Stimulated activated memory B cell treated with anti-CD40 and anti-IgM and Interleukin-4, amounts not matched to agents 10 μg/mL and 1 μg/mL and 100 μg/mL, for 72 hours (primary cell): ENCODE measurements at regions not wholly inside any gene's neighbourhood (a gene's known extent, or its start where the extent isn't known, plus 50 kb on each side); places are given as distances from the start of the nearest gene placed in this dataset.

ENCODE experiments used
- ATAC-seq: fragments of 150-1000 bp; cut with Tn5 transposase; 2 replicates; pipeline ENCODE4 v1.10.0; 2021
- H3K27ac Mint-ChIP-seq: one replicate; pipeline ENCODE4 v1.8.0; 2022; ENCODE audit warnings: mild to moderate bottlenecking, mixed read lengths
- H3K27me3 Mint-ChIP-seq: one replicate; pipeline ENCODE4 v1.8.0; 2022; ENCODE audit warnings: mixed read lengths
- H3K36me3 Mint-ChIP-seq: one replicate; pipeline ENCODE4 v1.8.0; 2022; ENCODE audit warnings: mixed read lengths
- H3K4me1 Mint-ChIP-seq: one replicate; pipeline ENCODE4 v1.8.0; 2022; ENCODE audit warnings: mixed read lengths
- H3K4me3 Mint-ChIP-seq: one replicate; pipeline ENCODE4 v1.8.0; 2022; ENCODE audit warnings: mild to moderate bottlenecking, moderate library complexity, mixed read lengths
- H3K9me3 Mint-ChIP-seq: one replicate; pipeline ENCODE4 v1.8.0; 2022; ENCODE audit warnings: mixed read lengths

- H3K27me3 Mint-ChIP-seq: no peaks in the 10 kb centered on the region
- no peaks in the 10 kb centered on the region for H3K9me3 Mint-ChIP-seq
- H3K4me3 Mint-ChIP-seq: no peak overlapping the region
- no peaks in the 10 kb centered on the region for H3K36me3 Mint-ChIP-seq
- no peak for ATAC-seq
- H3K4me1 Mint-ChIP-seq: no peaks in the 10 kb centered on the region
- H3K27ac Mint-ChIP-seq: no peak overlapping the region
These were observed 226.5 kb downstream of the PMP22 start for GRCh38 chr17:15038656-15039055.

DNA sequence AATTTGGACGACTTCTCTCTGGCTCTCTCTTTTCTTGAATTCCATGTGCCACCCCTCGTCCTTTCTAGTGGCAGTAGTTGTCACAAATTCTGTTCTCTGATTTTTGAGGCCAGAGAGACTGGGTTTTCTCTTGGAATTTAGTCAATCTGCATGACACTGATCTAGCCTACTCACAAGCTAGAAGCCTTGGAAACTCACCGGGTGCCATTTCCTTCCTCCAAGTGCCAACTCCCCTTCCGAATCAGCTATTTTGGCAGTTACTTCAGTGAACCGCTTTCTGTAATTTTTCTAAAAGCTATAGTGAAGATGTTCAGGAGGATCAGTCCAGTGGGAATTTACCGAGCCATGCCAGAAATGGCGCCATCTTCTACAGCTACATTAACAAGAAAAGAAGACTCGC is 228.9 kb downstream of the PMP22 start:
- Mint-ChIP-seq H3K4me1 (no peaks in the 10 kb centered on the region), H3K4me3 (no peak overlapping the region), H3K9me3 (no peaks in the 10 kb centered on the region), H3K27ac (no peak overlapping the region), H3K36me3 (no peaks in the 10 kb centered on the region), H3K27me3 (no peaks in the 10 kb centered on the region)
- ATAC-seq: no peak

- H3K27ac Mint-ChIP-seq: no peak overlapping the region
- H3K9me3 Mint-ChIP-seq: no peaks in the 10 kb centered on the region
- ATAC-seq: no peak
- no peaks in the 10 kb centered on the region for H3K4me1 Mint-ChIP-seq
- no peak overlapping the region for H3K4me3 Mint-ChIP-seq
- H3K36me3 Mint-ChIP-seq: no peaks in the 10 kb centered on the region
- no peaks in the 10 kb centered on the region for H3K27me3 Mint-ChIP-seq
These were observed 233.2 kb downstream of the PMP22 start for GRCh38 chr17:15031975-15032374.

DNA sequence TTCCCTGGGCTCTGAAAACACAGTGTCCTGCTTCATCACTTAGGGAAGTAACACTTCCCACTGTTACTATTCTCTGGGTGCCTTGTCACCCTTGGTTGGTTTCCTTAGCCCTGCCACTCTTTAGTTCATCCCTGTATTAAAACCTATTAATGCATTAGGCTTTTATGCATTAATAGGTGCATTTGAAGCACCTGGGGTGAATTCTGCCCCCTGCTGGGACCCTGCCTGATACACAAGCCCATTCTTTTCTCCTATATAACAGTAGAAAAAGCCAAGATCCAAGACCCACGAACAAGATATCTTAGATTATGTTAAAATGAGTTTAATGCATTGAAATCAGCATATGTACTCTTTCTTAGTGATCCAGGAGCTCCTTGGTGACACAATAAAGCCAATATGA is 235.7 kb downstream of the PMP22 start:
- H3K4me3 Mint-ChIP-seq: no peak overlapping the region
- no peaks in the 10 kb centered on the region for H3K36me3 Mint-ChIP-seq
- H3K27me3 Mint-ChIP-seq: no peaks in the 10 kb centered on the region
- no peak for ATAC-seq
- H3K4me1 Mint-ChIP-seq: no peaks in the 10 kb centered on the region
- no peaks in the 10 kb centered on the region for H3K9me3 Mint-ChIP-seq
- no peak overlapping the region for H3K27ac Mint-ChIP-seq

- Mint-ChIP-seq H3K27me3 (no peaks in the 10 kb centered on the region), H3K4me1 (no peaks in the 10 kb centered on the region), H3K9me3 (no peaks in the 10 kb centered on the region), H3K36me3 (no peaks in the 10 kb centered on the region), H3K27ac (no peak overlapping the region), H3K4me3 (no peak overlapping the region)
- ATAC-seq: no peak
These were observed 237.3 kb downstream of the PMP22 start for GRCh38 chr17:15027853-15028252.

DNA sequence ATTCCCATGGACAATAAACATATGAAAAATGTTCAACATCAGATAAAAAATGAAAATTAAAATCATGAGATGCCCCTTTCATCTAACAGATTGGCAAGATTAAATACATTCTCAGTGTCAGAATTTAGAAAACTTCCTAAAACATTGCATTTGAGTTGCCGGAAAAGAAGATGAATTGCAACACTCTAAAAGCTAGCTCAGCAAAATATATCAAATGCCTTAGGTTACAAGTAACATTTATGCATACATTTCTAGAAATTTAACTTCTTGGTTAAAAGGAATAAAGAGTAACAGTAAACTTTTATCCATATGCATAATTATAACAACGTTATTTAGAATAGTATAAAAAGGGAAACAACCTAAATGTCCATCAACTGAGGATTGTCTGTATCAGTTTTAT is 239.0 kb downstream of the PMP22 start:
- ATAC-seq: no peak
- H3K36me3 Mint-ChIP-seq: no peaks in the 10 kb centered on the region
- no peak overlapping the region for H3K4me3 Mint-ChIP-seq
- no peaks in the 10 kb centered on the region for H3K4me1 Mint-ChIP-seq
- no peaks in the 10 kb centered on the region for H3K27me3 Mint-ChIP-seq
- H3K27ac Mint-ChIP-seq: no peak overlapping the region
- H3K9me3 Mint-ChIP-seq: no peaks in the 10 kb centered on the region

GRCh38 chr17:15023589-15024336 is 241.4 kb downstream of the PMP22 start:
- Mint-ChIP-seq H3K4me1 (no peaks in the 10 kb centered on the region), H3K27ac (no peak overlapping the region), H3K27me3 (no peaks in the 10 kb centered on the region), H3K9me3 (no peaks in the 10 kb centered on the region), H3K4me3 (no peak overlapping the region), H3K36me3 (no peaks in the 10 kb centered on the region)
- no peak for ATAC-seq

DNA sequence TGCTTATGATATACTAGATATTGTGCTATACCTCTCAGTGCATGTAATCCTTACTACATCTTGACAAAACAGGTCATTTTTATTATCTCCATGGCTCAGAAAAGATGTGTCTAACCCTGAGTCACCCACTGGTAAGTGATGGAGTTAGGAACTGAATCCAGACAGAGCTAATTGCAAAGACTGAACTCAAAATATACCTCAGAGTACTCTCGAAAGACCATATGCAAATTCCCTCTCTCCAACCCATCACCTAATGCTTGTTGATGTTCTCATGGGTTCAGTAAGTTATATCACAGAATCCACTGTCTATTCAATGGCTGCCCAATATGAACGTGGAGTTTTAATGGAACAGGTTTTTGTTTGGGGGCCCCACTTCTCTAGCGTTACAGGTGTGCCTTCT is 246.0 kb downstream of the PMP22 start:
- ATAC-seq: no peak
- peaks cover 3% of the 10 kb centered on the region for H3K9me3 Mint-ChIP-seq
- no peaks in the 10 kb centered on the region for H3K27me3 Mint-ChIP-seq
- no peak overlapping the region for H3K4me3 Mint-ChIP-seq
- H3K36me3 Mint-ChIP-seq: no peaks in the 10 kb centered on the region
- H3K4me1 Mint-ChIP-seq: no peaks in the 10 kb centered on the region
- H3K27ac Mint-ChIP-seq: no peak overlapping the region

DNA sequence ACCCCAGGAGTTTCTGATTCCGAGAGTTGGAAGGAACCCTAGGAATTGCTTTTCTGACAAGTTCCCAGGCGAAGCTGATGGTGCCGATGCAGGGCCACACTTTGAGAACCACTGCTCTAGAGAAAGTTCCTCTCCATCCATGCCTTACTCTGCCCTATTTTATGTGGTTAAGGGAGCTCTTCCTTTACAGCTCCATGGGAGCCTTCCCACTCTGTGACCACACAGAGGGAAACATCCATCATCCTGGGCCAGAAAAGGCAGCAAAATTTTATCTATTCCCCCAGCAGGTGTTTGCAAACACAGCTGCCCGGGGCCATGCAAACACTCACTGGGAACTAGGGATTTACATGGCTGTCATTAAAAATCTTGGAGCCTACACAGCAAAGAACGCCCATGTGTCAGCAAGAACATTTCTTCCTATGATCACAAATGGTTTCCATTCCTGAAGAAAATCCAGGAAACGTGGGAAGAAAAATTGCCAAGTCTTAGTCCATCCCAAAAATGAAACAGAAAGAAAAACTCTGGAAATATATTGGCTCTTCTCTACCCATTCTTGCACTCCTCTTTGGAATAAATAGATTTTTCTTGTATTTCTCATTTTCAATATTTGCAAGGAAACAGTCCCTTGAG is 252.7 kb downstream of the PMP22 start:
- no peaks in the 10 kb centered on the region for H3K4me1 Mint-ChIP-seq
- no peak for ATAC-seq

GRCh38 chr17:15009087-15009486 is 256.0 kb downstream of the PMP22 start:
- Mint-ChIP-seq H3K27ac (no peak overlapping the region), H3K36me3 (no peaks in the 10 kb centered on the region), H3K4me1 (no peaks in the 10 kb centered on the region), H3K27me3 (no peaks in the 10 kb centered on the region), H3K4me3 (no peak overlapping the region), H3K9me3 (no peaks in the 10 kb centered on the region)
- no peak for ATAC-seq

More for the DNA sequence above, 252.7 kb downstream of the PMP22 start:
- Mint-ChIP-seq H3K36me3 (no peaks in the 10 kb centered on the region), H3K4me3 (no peak overlapping the region), H3K9me3 (peaks cover 3% of the 10 kb centered on the region), H3K27me3 (no peaks in the 10 kb centered on the region), H3K27ac (no peak overlapping the region)

DNA sequence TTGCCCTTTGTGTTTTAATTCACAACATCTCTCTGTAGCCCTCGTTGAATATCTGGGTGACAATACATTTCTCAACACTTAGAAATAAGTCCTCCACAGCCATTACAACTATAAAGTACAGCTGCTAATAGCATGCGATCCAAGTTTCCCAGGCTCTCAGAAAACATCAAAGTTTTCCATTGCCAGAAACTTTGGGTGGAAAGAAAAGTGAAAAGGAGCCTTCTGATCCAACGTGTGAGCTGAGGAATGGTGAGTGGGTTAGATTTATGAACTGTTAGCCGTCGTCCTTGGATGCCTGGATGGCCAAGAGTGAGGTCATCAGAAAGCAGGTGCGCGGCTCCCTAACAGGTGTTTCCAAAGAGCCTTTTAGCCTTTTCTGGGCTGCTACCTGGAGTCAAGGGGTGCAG is 258.0 kb downstream of the PMP22 start:
- H3K4me3 Mint-ChIP-seq: no peak overlapping the region
- ATAC-seq: no peak

GRCh38 chr17:15006421-15007128 is 258.6 kb downstream of the PMP22 start:
- Mint-ChIP-seq H3K4me1 (no peaks in the 10 kb centered on the region), H3K27ac (no peak overlapping the region), H3K36me3 (no peaks in the 10 kb centered on the region), H3K9me3 (no peaks in the 10 kb centered on the region), H3K4me3 (no peak overlapping the region), H3K27me3 (no peaks in the 10 kb centered on the region)
- ATAC-seq: no peak

More for the DNA sequence above, 258.0 kb downstream of the PMP22 start:
- H3K9me3 Mint-ChIP-seq: no peaks in the 10 kb centered on the region
- no peak overlapping the region for H3K27ac Mint-ChIP-seq
- no peaks in the 10 kb centered on the region for H3K36me3 Mint-ChIP-seq
- H3K4me1 Mint-ChIP-seq: no peaks in the 10 kb centered on the region
- no peaks in the 10 kb centered on the region for H3K27me3 Mint-ChIP-seq

DNA sequence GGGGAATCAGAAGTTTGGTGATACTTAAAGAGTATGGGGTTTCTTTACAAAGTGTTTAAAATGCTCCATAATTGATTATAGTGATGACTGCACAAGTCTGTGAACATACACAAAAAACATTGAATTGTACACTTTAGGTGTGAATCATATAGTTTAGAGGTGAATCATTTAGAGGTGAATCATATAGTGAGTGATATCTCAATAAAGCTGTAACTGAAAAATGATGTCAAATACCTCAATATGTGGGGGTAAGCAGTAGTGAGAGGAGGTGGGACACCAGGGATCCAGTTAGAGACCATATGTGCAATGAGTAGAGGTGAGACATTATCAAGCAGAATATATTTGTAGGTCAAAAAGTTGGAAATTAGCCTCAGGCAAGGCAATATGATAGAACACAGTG is 264.5 kb downstream of the PMP22 start:
- no peak overlapping the region for H3K4me3 Mint-ChIP-seq
- no peaks in the 10 kb centered on the region for H3K36me3 Mint-ChIP-seq
- H3K27me3 Mint-ChIP-seq: no peaks in the 10 kb centered on the region
- H3K9me3 Mint-ChIP-seq: no peaks in the 10 kb centered on the region
- no peak for ATAC-seq
- no peak overlapping the region for H3K27ac Mint-ChIP-seq
- no peaks in the 10 kb centered on the region for H3K4me1 Mint-ChIP-seq

DNA sequence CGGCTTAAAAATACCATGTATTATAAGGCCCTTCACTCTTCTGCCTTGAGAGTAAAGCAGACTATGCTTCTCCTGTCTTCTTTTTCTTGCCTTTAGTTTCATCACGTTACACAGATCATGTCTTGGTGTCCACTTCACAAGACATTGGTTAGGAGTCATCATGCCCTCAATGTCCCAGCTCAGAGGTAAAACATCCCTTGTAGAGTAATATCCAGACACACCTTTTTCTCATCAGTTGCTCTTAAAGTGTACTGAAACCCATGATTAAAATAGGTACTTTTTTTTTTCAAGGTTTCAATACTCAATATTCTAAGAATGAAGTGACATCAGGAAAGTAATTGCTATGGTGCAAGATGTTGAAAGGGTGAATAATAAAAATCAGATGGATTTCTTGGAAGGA is 267.8 kb downstream of the PMP22 start:
- Mint-ChIP-seq H3K4me3 (no peak overlapping the region), H3K27me3 (no peaks in the 10 kb centered on the region), H3K4me1 (no peaks in the 10 kb centered on the region), H3K36me3 (no peaks in the 10 kb centered on the region), H3K27ac (no peak overlapping the region), H3K9me3 (peaks cover 3% of the 10 kb centered on the region)
- ATAC-seq: no peak

DNA sequence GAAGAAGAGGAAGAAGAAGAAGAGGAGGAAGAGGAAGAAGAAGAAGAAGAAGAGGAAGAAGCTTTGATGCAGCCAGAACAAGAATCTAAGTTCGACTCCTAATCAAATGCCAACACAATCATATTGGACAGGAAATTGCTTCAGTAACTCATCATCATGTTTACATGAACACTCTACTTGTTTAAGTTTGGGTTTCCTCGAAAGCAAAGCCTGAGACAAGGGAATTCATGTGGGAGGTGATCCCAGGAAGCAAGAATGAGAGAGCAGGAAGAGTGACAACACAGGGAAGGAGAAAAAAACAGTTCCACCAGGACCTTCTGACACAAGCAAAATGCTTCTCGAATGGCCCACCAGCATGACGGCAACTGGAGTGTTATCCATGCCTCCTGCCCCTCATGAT is 279.0 kb downstream of the PMP22 start:
- Mint-ChIP-seq H3K4me1 (no peaks in the 10 kb centered on the region), H3K27me3 (peaks cover 21% of the 10 kb centered on the region), H3K4me3 (no peak overlapping the region), H3K27ac (no peak overlapping the region), H3K9me3 (peaks cover 4% of the 10 kb centered on the region), H3K36me3 (no peaks in the 10 kb centered on the region)
- ATAC-seq: no peak

- no peaks in the 10 kb centered on the region for H3K27me3 Mint-ChIP-seq
- no peaks in the 10 kb centered on the region for H3K36me3 Mint-ChIP-seq
- no peaks in the 10 kb centered on the region for H3K4me1 Mint-ChIP-seq
- H3K27ac Mint-ChIP-seq: no peak overlapping the region
- no peak for ATAC-seq
- peaks cover 13% of the 10 kb centered on the region for H3K9me3 Mint-ChIP-seq
- H3K4me3 Mint-ChIP-seq: no peak overlapping the region
These were observed 292.3 kb downstream of the PMP22 start for GRCh38 chr17:14972844-14973243.
